ENCODE measurements at regions not wholly inside any gene's neighbourhood (a gene's known extent, or its start where the extent isn't known, plus 50 kb on each side); places are given as distances from the start of the nearest gene placed in this dataset.

DNA sequence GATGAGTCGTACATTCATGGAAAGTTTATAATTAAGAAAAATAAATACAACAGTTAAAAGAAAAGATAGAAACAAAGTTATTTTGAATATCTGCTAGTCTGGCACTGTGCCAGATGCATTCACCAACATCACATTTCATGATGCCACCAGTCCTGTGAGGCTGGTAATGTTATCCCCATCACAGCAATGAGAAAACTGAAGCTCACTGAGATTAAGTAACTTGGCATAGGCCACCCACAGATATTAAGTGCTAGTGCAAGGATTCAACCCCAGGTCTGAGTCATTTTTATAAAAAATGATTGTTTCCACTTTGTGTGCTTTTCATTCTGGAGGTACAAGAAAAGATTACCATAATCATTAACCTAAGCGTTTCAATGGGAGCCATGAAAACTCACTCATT is 65.0 kb upstream of the IL15 start (continued):
- no peak for TF ChIP-seq HDAC2 (IDR thresholded peaks at IDR 0.05; ENCODE audit: borderline replicate concordance in 1 of 2, low read depth in 2 of 2, low read length in 2 of 2)
- no peak for TF ChIP-seq ZNF274 (IDR thresholded peaks at IDR 0.05; ENCODE audit: borderline replicate concordance, extremely low read depth, low read length)
- TF ChIP-seq ASH2L (IDR thresholded peaks at IDR 0.05; ENCODE audit: low read length), result no peak
- TF ChIP-seq, protein P1, sequence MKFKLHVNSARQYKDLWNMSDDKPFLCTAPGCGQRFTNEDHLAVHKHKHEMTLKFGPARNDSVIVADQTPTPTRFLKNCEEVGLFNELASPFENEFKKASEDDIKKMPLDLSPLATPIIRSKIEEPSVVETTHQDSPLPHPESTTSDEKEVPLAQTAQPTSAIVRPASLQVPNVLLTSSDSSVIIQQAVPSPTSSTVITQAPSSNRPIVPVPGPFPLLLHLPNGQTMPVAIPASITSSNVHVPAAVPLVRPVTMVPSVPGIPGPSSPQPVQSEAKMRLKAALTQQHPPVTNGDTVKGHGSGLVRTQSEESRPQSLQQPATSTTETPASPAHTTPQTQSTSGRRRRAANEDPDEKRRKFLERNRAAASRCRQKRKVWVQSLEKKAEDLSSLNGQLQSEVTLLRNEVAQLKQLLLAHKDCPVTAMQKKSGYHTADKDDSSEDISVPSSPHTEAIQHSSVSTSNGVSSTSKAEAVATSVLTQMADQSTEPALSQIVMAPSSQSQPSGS (IDR thresholded peaks at IDR 0.05; ENCODE audit: low read length), result no peak
- no peak for TF ChIP-seq BRCA1 (IDR thresholded peaks at IDR 0.05; ENCODE audit: low read depth, low read length)
- no peak for TF ChIP-seq HDAC6 (IDR thresholded peaks at IDR 0.05; ENCODE audit: low read depth, low read length)

Measured in H1 (cell line).